Skeletal muscle tissue (tissue), 3 donors: ENCODE measurements at regions not wholly inside any gene's neighbourhood (a gene's known extent, or its start where the extent isn't known, plus 50 kb on each side); places are given as distances from the start of the nearest gene placed in this dataset.
"Not testable (repeated sequence)": the region's sequence is repeated elsewhere in the genome, so short reads cannot be mapped to it uniquely, and the experiment has no call there.

ENCODE experiments used
- H3K27ac ChIP-seq: one replicate; pipeline ENCODE4 v1.7.0; 2013; ENCODE audit warnings: mild to moderate bottlenecking, low read depth, low read length, inconsistent platforms
- H3K27me3 ChIP-seq, 3 donors: one replicate each; pipeline ENCODE4 v1.7.0; 2013; ENCODE audit warnings: low read length in 3 of 3; ENCODE audit not compliant: control insufficient read depth in 3 of 3, insufficient read depth in 3 of 3
- H3K36me3 ChIP-seq, 3 donors: one replicate each; pipeline ENCODE4 v1.7.0; 2013; ENCODE audit warnings: low read length in 3 of 3; ENCODE audit not compliant: control insufficient read depth in 3 of 3, insufficient read depth in 3 of 3
- H3K4me1 ChIP-seq, 3 donors: one replicate each; pipeline ENCODE4 v1.7.0; 2013; ENCODE audit warnings: low read length in 3 of 3, mild to moderate bottlenecking in 3 of 3; ENCODE audit not compliant: control insufficient read depth in 3 of 3, insufficient read depth in 3 of 3
- H3K4me3 ChIP-seq, 3 donors: one replicate each; pipeline ENCODE4 v1.7.0; 2013; ENCODE audit warnings: low read length in 3 of 3
- H3K9ac ChIP-seq, 3 donors: one replicate each; pipeline ENCODE4 v1.7.0; 2013; ENCODE audit warnings: low read length in 3 of 3, mild to moderate bottlenecking in 3 of 3, moderate library complexity in 2 of 3, low read depth in 1 of 3
- H3K9me3 ChIP-seq, 3 donors: one replicate each; pipeline ENCODE4 v1.7.0; 2013; ENCODE audit warnings: low read length in 3 of 3; ENCODE audit not compliant: control insufficient read depth in 3 of 3
- donor health status: Osteomylitis.

DNA sequence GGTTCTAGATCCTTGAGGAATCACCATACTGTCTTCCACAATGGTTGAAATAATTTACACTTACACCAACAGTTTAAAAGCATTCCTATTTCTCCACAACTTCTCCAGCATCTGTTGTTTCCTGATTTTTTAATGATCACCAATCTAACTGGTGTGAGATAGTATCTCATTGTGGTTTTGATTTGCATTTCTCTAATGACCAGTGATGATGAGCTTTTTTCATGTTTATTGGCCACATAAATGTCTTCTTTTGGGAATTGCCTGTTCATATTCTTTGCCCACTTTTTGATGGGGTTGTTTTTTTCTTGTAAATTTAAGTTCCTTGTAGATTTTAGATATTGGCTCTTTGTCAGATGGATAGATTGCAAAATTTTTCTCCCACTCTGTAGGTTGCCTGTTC, 138.2 kb downstream of the CXCL12 start:
- not testable (repeated sequence) for H3K9ac ChIP-seq, H3K27ac ChIP-seq, H3K4me3 ChIP-seq, H3K36me3 ChIP-seq, H3K4me1 ChIP-seq, H3K9me3 ChIP-seq, H3K27me3 ChIP-seq

DNA sequence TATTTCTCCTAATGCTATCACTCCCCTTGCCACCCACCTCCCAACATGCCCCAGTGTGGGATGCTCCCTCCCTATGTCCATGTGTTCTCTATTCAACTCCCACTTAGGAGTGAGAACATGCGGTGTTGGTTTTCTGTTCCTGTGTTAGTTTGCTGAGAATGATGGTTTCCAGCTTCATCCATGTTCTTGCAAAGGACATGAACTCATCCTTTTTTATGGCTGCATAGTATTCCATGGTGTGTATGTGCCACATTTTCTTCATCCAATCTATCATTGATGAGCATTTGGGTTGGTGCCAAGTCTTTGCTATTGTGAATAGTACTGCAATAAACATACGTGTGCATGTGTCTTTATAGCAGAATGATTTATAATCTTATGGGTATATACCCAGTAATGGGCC, 138.6 kb downstream of the CXCL12 start:
- not testable (repeated sequence) for H3K9me3 ChIP-seq, H3K4me3 ChIP-seq, H3K27ac ChIP-seq, H3K36me3 ChIP-seq, H3K9ac ChIP-seq, H3K27me3 ChIP-seq, H3K4me1 ChIP-seq

DNA sequence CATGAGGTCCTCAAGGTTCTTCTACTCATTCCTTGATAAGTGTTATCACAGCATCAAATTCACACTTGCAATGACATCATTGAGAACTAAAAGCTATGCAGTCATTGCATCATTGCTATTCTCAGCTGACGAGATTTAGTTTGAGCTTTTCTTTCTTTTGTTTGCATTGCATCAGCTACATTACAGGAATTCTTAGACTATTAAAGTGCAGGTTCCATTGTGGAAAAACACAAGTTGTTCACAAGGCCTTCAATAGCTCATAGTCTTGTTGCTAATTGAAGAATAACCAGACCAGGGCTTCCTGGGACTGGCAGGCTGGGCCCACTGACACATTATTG, 139.3 kb downstream of the CXCL12 start:
- Histone ChIP-seq H3K36me3 (no peaks in the 10 kb centered on the region), H3K27me3 (no peaks in the 10 kb centered on the region), H3K27ac (no peak overlapping the region), H3K9me3 (no peaks in the 10 kb centered on the region), H3K4me3 (no peak overlapping the region), H3K9ac (no peak overlapping the region), H3K4me1 (no peaks in the 10 kb centered on the region)

DNA sequence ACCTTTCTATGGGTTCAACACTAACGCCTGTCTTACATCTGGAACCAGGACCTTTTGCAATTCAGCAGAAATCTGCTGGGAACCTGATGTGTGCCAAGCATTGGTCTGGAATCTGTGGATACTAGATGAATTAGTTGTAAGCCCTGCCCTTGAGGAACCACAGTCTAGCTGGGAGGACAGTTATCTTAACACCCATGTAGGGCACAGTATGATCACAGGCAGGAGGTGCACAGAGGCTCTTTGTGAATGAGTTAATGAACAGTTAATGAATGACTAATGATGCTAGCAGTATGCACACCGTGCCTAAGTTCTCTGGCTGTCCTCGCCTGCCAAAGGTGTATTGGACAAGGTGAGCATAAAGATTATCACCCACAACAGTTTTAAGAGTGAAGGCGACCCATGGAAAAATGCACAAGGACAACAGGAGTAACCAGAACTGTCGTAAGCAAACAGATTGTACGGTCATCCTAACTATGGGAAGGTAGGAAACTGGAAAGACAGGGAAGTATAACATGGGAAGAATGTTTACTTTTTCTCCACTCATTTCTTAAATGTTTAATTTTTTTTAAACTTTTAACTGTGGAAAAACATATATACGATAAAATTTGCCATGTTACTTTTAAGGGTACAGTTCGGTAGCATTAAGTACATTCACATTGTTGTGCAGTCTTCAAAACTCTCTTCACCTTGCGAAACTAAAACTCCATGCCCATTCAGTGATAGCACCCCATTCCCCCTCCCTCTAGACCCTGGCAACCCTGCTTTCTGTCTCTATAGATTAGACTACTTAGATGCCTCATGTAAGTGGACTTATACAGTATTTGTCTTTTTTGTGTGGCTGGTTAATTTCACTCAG, 139.9 kb downstream of the CXCL12 start:
- Histone ChIP-seq H3K4me1 (no peaks in the 10 kb centered on the region), H3K36me3 (no peaks in the 10 kb centered on the region), H3K9me3 (no peaks in the 10 kb centered on the region), H3K9ac (no peak overlapping the region), H3K27ac (no peak overlapping the region), H3K27me3 (no peaks in the 10 kb centered on the region), H3K4me3 (no peak overlapping the region)

GRCh38 chr10:44243851-44244510, 140.9 kb downstream of the CXCL12 start:
- Histone ChIP-seq H3K27me3 (no peaks in the 10 kb centered on the region), H3K4me1 (no peaks in the 10 kb centered on the region), H3K9me3 (no peaks in the 10 kb centered on the region), H3K9ac (no peak overlapping the region), H3K4me3 (no peak overlapping the region), H3K27ac (no peak overlapping the region), H3K36me3 (no peaks in the 10 kb centered on the region)

GRCh38 chr10:44242826-44243225, 142.1 kb downstream of the CXCL12 start:
- H3K9me3 ChIP-seq = no peaks in the 10 kb centered on the region
- no peaks in the 10 kb centered on the region for H3K36me3 ChIP-seq
- no peak overlapping the region for H3K4me3 ChIP-seq
- no peaks in the 10 kb centered on the region for H3K4me1 ChIP-seq
- H3K27me3 ChIP-seq = no peaks in the 10 kb centered on the region
- H3K9ac ChIP-seq = no peak overlapping the region
- no peak overlapping the region for H3K27ac ChIP-seq

- no peaks in the 10 kb centered on the region for H3K4me1 ChIP-seq
- no peak overlapping the region for H3K4me3 ChIP-seq
- no peaks in the 10 kb centered on the region for H3K9me3 ChIP-seq
- no peak overlapping the region for H3K9ac ChIP-seq
- no peaks in the 10 kb centered on the region for H3K36me3 ChIP-seq
- no peaks in the 10 kb centered on the region for H3K27me3 ChIP-seq
- H3K27ac ChIP-seq = no peak overlapping the region
Measured at GRCh38 chr10:44242091-44242490, 142.8 kb downstream of the CXCL12 start.

- H3K4me3 ChIP-seq = no peak overlapping the region
- H3K27ac ChIP-seq = no peak overlapping the region
- no peaks in the 10 kb centered on the region for H3K4me1 ChIP-seq
- H3K36me3 ChIP-seq = no peaks in the 10 kb centered on the region
- H3K9ac ChIP-seq = no peak overlapping the region
- no peaks in the 10 kb centered on the region for H3K27me3 ChIP-seq
- no peaks in the 10 kb centered on the region for H3K9me3 ChIP-seq
Measured at GRCh38 chr10:44240584-44241205, 144.2 kb downstream of the CXCL12 start.

GRCh38 chr10:44238212-44238611, 146.7 kb downstream of the CXCL12 start:
- no peaks in the 10 kb centered on the region for H3K36me3 ChIP-seq
- H3K9me3 ChIP-seq = no peaks in the 10 kb centered on the region
- no peaks in the 10 kb centered on the region for H3K27me3 ChIP-seq
- H3K9ac ChIP-seq = no peak overlapping the region
- H3K4me1 ChIP-seq = no peaks in the 10 kb centered on the region
- no peak overlapping the region for H3K27ac ChIP-seq
- H3K4me3 ChIP-seq = no peak overlapping the region

DNA sequence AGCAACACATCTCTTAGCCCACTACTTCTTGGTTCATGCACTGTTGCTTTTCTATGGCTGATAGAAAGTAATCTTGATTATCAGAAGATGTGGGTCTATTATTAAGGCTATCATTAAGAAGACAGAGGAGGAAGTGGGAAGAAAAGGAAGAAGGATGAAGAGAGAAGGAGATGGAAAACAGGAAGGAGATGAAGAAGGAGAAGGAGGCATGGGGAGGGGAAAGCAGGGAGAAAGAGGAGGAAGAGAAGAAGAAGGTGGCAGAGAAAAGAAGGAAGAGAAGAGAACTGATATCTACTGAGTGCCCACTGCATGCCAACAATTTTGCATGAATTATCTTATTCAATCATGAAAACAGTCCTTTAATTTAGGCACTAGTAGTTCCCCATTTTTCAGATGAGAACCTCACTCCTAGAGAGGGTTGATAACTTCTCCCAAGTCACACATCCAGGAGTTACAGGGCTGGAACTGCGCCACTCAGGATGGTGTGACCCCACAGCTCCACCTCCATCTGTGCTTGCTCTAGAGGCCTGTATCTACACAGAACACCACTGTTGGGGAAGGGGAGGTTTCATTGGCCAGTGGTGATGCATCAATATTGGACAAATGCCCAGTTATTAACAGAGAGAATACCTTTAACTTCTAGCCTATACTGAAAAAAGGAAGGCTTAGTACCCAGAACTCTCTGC, 147.4 kb downstream of the CXCL12 start:
- Histone ChIP-seq H3K36me3 (no peaks in the 10 kb centered on the region), H3K4me1 (no peaks in the 10 kb centered on the region), H3K9ac (no peak overlapping the region), H3K9me3 (no peaks in the 10 kb centered on the region), H3K27ac (no peak overlapping the region), H3K4me3 (no peak overlapping the region), H3K27me3 (no peaks in the 10 kb centered on the region)
